Mucosa of descending colon (tissue), 3 donors: ENCODE measurements at regions not wholly inside any gene's neighbourhood (a gene's known extent, or its start where the extent isn't known, plus 50 kb on each side); places are given as distances from the start of the nearest gene placed in this dataset.
"Not testable (repeated sequence)": the region's sequence is repeated elsewhere in the genome, so short reads cannot be mapped to it uniquely, and the experiment has no call there.

Experiments
- ATAC-seq: fragments of 200-7000 bp; cut with Tn5 transposase; one replicate; pipeline ENCODE4 v1.9.1; 2020; ENCODE audit warnings: mild to moderate bottlenecking, moderate library complexity
- DNase-seq, 3 donors: peaks; one replicate each; pipeline ENCODE4 v3.0.0-alpha.2; 2020
- H3K36me3 ChIP-seq: fragments of 200-600 bp; one replicate; pipeline ENCODE4 v1.8.0; 2021; ENCODE audit warnings: low read depth, mild to moderate bottlenecking
- H3K4me1 ChIP-seq: fragments of 200-600 bp; one replicate; pipeline ENCODE4 v1.8.0; 2021; ENCODE audit warnings: low read depth, mild to moderate bottlenecking
- H3K4me3 ChIP-seq: fragments of 200-600 bp; one replicate; pipeline ENCODE4 v1.8.0; 2021; ENCODE audit warnings: mild to moderate bottlenecking
- H3K9me3 ChIP-seq: fragments of 200-600 bp; one replicate; pipeline ENCODE4 v1.8.0; 2021; ENCODE audit warnings: mild to moderate bottlenecking
- intact Hi-C, 2 donors: fragments of 100-400 bp; cut with DNase I in 1 of 2; cut with micrococcal nuclease in 1 of 2; formaldehyde crosslinking; loops; one replicate each; pipeline versions ENCODE4 v1.11.0 to v1.11.1; 2022; cut with DNase I, micrococcal nuclease
- TF ChIP-seq, protein P1 (sequence below): fragments of 200-600 bp; IDR thresholded peaks from one replicate; pipeline ENCODE4 v1.8.0; 2022; ENCODE audit warnings: antibody characterized with exemption, mild to moderate bottlenecking
- donor health status: DM: no; HTN: no; CAD: no; lungs with moderate emphysema.
- donor health status: DM: no; HTN: no; CAD: no.
- donor health status: DM: no; HTN: yes; CAD: no.

DNA sequence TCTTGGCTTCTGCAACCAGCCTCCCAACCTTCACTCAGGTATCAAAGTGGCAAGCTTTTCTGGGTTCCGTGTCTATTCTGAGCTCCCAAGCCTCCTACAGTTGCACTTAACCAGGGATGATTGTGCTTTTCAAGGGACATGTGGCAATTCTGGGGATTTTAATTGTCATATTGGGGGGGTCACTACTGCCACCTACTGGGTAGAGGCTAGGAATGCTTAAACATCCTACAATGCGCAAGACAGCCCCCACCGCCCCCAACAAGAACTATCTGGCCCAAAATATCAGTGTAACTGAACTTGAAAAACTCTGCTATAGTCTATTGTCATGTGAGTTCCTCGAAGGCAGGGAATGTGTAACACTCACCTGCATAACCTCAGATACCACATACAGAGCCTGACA lies 129.3 kb upstream of the RRN3 start:
- ATAC-seq, intact Hi-C loops: not testable (repeated sequence)

DNA sequence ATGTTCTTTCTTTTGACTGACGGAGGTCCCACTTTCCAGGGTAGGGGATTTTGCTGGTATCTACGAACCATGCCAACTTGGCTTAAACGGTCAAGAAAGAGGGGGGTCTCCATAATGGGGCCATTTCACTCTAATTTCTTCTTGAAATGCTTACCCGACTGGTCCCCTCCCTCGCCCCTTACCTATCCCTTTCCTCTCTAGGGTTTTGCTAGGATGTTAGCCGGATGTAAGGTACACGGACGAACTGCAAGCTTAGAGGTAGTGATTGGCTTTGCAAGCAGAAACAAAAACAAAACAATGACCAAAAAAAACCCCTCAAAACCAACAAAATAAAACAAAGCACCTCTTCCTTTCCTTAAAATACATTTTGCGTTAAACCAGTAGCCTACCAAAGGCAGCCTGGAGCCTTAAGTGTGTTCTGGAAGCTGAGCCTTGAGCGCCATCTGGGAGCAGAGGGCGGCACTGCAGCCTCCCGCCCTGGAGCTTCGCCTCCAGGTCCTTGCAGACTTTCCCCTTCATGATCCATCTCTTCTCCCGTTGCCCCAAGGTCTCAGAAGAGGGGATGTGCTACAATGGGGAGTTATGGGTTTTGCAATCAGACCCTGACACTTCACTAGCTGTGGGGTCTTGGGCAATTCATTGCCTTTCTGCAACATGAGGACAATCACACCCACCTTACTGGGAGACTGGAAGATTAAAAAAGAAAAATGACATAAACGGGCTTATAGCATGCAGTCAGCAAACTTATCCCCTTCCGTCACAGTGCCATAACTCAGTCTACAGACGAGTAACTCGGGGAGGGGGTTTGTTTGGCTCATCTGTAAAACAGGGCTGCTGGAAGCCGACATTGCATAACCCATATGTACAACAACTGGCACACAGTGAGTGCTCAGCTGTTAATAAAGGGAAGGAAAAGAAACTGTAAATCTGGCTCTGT lies 125.9 kb upstream of the RRN3 start:
- ATAC-seq: peak; percentile 94
- intact Hi-C loops, H3K4me3 ChIP-seq, DNase-seq, H3K4me1 ChIP-seq, H3K9me3 ChIP-seq, H3K36me3 ChIP-seq: not testable (repeated sequence)
- TF ChIP-seq, protein P1, sequence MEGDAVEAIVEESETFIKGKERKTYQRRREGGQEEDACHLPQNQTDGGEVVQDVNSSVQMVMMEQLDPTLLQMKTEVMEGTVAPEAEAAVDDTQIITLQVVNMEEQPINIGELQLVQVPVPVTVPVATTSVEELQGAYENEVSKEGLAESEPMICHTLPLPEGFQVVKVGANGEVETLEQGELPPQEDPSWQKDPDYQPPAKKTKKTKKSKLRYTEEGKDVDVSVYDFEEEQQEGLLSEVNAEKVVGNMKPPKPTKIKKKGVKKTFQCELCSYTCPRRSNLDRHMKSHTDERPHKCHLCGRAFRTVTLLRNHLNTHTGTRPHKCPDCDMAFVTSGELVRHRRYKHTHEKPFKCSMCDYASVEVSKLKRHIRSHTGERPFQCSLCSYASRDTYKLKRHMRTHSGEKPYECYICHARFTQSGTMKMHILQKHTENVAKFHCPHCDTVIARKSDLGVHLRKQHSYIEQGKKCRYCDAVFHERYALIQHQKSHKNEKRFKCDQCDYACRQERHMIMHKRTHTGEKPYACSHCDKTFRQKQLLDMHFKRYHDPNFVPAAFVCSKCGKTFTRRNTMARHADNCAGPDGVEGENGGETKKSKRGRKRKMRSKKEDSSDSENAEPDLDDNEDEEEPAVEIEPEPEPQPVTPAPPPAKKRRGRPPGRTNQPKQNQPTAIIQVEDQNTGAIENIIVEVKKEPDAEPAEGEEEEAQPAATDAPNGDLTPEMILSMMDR: peak; percentile 86

More for the DNA sequence above, 129.3 kb upstream of the RRN3 start:
- not testable (repeated sequence) for H3K4me3 ChIP-seq, H3K4me1 ChIP-seq, H3K36me3 ChIP-seq, H3K9me3 ChIP-seq, DNase-seq

DNA sequence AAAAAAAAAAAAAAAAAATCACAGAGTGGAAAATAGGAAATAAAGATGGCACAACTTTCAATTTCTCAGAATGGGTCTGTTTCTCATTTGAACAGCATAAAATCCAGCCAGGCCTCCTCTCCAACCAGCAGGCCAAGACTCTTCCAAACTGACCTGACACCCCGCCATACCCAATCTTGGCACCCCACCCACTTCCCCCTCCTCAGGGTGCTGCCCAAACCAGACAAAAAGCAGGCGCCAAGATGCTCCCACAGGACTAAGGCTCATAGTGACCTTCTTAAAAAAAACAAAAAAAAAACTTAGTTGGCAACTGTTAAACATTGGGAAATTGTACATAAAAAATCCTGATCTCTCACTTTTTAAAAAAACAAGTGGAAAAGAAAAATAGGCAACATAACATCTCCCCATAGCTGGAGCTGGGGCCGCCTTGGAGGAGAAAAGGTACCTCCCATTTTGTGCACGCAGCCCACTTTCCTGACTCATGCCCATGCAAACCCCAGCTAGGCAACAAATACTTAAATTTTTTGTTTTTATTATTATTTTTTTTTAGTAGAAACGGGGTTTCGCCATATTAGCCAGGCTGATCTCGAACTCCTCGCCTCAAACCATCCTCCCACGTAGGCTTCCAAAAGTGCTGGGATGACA lies 124.9 kb upstream of the RRN3 start:
- H3K9me3 ChIP-seq, H3K36me3 ChIP-seq, H3K4me1 ChIP-seq, H3K4me3 ChIP-seq, DNase-seq, intact Hi-C loops, ATAC-seq: not testable (repeated sequence)

DNA sequence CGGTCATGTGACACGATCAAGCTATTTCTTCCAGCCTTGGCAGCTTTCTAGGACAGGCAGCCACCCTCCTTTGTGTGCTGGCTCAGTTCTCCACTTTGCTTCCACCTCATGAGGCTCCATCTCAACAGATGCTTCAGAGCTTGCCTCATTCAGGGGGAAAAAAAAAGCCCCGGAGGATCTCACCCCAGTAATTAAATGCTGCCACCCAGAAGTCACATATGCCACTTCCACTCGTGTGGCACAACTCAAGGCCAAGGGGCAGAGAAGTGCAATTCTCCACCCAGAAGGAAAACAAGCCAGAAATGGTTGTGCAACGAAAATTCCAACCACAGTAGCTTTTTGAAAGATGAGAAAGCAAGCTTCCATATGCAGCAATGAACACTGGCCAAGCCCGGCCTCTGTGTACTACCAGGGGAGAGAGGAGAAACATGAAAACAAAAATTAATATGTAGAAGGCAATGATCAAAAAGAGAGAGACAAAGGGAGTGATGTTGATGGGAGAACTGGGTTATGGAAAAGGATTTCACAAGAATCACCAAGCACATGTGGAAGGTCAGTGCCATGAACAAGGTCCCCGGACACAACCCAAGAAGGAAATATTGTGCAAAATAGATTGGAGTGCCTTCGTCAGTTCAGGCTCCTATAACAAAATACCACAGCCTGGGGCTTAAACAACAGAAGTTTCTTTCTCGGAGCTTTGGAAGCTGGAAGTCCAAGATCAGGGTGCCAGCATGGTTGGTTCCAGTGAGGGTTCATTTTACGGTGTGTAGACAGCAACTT lies 113.3 kb upstream of the RRN3 start:
- intact Hi-C loops, DNase-seq, H3K4me3 ChIP-seq, H3K4me1 ChIP-seq, H3K9me3 ChIP-seq, ATAC-seq, H3K36me3 ChIP-seq: not testable (repeated sequence)

DNA sequence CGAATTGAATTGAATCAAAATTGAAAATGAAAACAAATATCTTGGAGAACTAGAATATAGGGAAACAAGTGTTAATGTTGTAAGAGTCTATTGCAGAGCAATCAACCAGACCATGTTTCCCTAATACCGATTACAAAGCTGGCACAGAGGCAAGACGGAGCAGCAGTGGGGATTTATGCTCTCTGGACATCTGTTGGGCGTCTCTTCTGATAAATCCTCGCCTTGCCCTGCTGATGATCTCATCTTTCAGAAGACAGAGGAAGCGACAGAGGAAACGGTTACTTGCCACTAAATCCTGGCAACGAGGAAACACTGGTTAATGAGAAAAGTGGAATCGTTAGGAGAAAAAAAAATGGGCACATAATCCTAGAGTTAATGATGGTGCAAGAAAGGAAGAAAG lies 112.4 kb upstream of the RRN3 start:
- H3K36me3 ChIP-seq, H3K9me3 ChIP-seq, H3K4me3 ChIP-seq, intact Hi-C loops, ATAC-seq, H3K4me1 ChIP-seq, DNase-seq: not testable (repeated sequence)

DNA sequence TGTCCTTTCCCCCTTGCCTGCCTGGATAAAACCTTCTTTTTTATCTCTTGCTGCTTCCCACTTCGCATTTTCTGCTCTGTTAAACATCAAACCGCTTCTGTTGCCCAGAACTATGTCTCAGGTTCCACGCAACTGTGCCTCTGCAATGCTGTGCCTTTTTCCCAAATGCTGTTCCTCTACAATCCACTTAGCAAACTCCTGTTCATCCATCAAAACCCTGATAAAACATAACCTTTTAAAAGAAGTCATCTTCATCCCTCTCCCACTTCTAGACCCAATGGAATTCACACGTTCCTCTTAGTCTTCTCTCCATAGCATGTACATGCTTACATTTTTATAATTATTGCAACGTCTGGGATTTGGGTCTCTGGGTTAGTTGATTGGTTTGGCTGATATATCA lies 111.9 kb upstream of the RRN3 start:
- H3K4me1 ChIP-seq, H3K9me3 ChIP-seq, ATAC-seq, H3K4me3 ChIP-seq, DNase-seq, intact Hi-C loops, H3K36me3 ChIP-seq: not testable (repeated sequence)

DNA sequence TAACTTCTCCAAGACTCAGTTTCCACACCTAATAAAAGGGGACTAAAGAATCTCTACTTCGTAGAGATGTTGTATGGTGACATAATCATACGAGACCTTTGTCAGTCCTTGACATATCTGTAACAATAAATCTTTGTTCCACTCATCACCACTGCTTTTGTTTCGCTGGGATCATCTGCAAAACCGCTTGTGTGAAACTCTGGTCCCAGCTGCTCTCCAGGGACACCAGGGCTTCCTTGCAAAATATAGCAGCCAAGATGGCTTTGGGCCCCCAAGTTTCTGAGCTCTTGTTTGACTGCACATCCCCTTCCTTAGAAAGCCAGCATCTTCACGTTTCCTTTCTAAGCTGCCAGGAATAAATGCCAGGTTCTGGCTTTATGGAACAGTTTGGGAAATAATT lies 110.5 kb upstream of the RRN3 start:
- DNase-seq, H3K4me1 ChIP-seq, intact Hi-C loops, H3K36me3 ChIP-seq, H3K4me3 ChIP-seq, ATAC-seq, H3K9me3 ChIP-seq: not testable (repeated sequence)

DNA sequence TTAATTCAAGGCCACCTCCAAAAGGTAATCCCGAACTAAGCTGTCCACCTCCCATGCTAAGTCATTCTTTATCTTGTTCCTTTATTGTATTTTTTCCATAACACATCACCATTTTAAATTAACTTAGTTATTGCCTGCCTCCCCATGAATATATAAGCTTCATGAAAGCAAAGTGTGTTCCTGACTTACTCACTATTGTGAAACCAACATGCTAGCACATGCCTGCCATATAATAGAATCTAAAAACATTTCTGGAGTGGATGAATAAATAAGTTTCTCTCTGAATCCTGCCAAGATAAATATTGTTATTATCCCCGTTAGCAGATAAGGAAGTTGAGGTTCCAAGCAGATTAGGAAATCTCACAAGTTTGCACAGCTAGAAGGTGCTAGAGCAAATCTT lies 98.7 kb upstream of the RRN3 start:
- H3K4me1 ChIP-seq, H3K9me3 ChIP-seq, DNase-seq, ATAC-seq, intact Hi-C loops, H3K36me3 ChIP-seq, H3K4me3 ChIP-seq: not testable (repeated sequence)

DNA sequence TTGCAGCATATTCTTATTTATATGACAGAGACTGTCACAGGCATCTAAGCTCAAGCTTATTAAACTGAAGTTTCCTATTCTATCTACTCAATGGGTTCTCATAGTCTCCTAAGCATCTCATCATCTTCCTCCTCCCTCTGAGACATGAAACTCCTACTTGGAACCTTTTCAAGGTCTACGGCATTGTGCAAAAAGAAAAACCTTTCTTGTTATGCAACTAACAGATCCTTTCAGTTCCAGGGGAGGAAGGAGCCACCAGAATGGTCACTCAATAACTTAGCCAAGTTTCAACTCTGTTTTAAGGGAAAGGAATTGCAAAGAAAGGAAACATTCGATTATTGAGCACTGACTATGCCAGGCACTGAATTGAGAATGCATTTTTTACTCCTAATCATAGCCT lies 98.1 kb upstream of the RRN3 start:
- ATAC-seq, H3K9me3 ChIP-seq, intact Hi-C loops, H3K36me3 ChIP-seq, H3K4me1 ChIP-seq, H3K4me3 ChIP-seq, DNase-seq: not testable (repeated sequence)

DNA sequence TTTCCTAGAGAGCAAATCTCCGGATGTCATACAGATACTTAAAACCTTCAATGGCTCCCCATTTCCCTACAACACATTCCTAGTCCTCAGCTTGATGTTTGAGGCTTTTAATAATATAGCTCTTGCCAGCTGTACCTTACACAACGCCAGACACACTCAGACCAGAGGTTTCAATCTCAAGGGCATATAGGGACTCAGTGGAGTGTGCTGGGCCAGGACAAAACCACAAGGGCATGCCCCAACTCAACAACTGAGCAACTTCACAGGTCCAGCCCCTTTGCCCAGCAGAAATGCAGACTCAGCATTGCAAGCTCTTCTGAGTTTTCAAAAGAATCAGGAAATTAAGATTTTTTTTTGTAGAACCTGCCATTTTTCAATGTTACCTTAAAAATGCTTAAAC lies 95.4 kb upstream of the RRN3 start:
- H3K4me1 ChIP-seq, H3K4me3 ChIP-seq, ATAC-seq, DNase-seq, intact Hi-C loops, H3K36me3 ChIP-seq, H3K9me3 ChIP-seq: not testable (repeated sequence)
